HCT116 (cell line): ENCODE measurements at regions not wholly inside any gene's neighbourhood (a gene's known extent, or its start where the extent isn't known, plus 50 kb on each side); places are given as distances from the start of the nearest gene placed in this dataset.

Experiments used
- ATAC-seq: fragments of 200-7000 bp; cut with Tn5 transposase; 2 replicates; pipeline ENCODE4 v1.9.1; 2020; ENCODE audit warnings: mild to moderate bottlenecking, moderate library complexity
- BruUV-seq: library from RNA; stranded (reverse); fragments of 400-500 nt; replicated peaks from 2 replicates; lab custom pipeline; 2021; lab: Mats Ljungman, UMichigan
- CTCF ChIA-PET: fragments of 300-600 bp; sonication (Branson Sonifier 250); formaldehyde crosslinking; loops from one replicate; lab custom pipeline; 2021; ENCODE audit warnings: antibody characterized with exemption; lab: Charles Lee
- POLR2A ChIA-PET: fragments of 300-600, 350-600 bp; sonication (Branson Sonifier 250); formaldehyde crosslinking; loops from one replicate; lab custom pipeline; 2021; ENCODE audit warnings: antibody characterized with exemption; lab: Charles Lee
- RAD21 ChIA-PET, 2 experiments: fragments of 300-600 bp; sonication (Branson Sonifier 250); formaldehyde crosslinking; loops; one replicate each; lab custom pipeline; 2023; ENCODE audit warnings: low total read pairs in 2 of 2; ENCODE audit not compliant: uncharacterized antibody in 2 of 2, unreplicated experiment in 2 of 2, low non-redundant PET in 1 of 2; lab: Charles Lee
- DNase-seq: peaks from one replicate; pipeline ENCODE4 v3.0.0-alpha.2; 2010; ENCODE audit warnings: low read depth, low spot score
- H2AFZ ChIP-seq: fragments of 200-600 bp; shearing (Covaris generic), sonication (generic); 2 replicates; pipeline ENCODE4 v1.6.1; 2017; ENCODE audit warnings: low read depth, mixed run types, mixed read lengths, antibody characterized with exemption, low read length; ENCODE audit not compliant: poor library complexity, severe bottlenecking
- H3K27ac ChIP-seq: 2 replicates; pipeline ENCODE4 v1.5.1; 2012; ENCODE audit warnings: low read depth, low read length
- H3K27me3 ChIP-seq: fragments of 200-600 bp; sonication (generic); 2 replicates; pipeline ENCODE4 v1.6.1; 2016; ENCODE audit warnings: mixed run types, low read length, mixed read lengths; ENCODE audit not compliant: insufficient read depth
- H3K36me3 ChIP-seq, 2 experiments: fragments of 200-500 bp in 1 of 2; fragments of 200-600 bp in 1 of 2; sonication (Bioruptor generic) in 1 of 2; sonication (generic) in 1 of 2; 2 replicates each; pipeline versions ENCODE4 v1.5.1 to v1.6.1; 2014 to 2016; ENCODE audit warnings: low read length in 2 of 2, inconsistent platforms in 1 of 2, mixed read lengths in 1 of 2, mixed run types in 1 of 2; ENCODE audit not compliant: insufficient read depth in 2 of 2, control insufficient read depth in 1 of 2
- H3K4me1 ChIP-seq, 2 experiments: fragments of 200-600 bp in 1 of 2; sonication (generic) in 1 of 2; 2 replicates each; pipeline versions ENCODE4 v1.5.1 to v1.6.1; 2012 to 2017; ENCODE audit warnings: low read length in 2 of 2, inconsistent platforms in 1 of 2, mild to moderate bottlenecking in 1 of 2, mixed read lengths in 1 of 2, mixed run types in 1 of 2, moderate library complexity in 1 of 2; ENCODE audit not compliant: insufficient read depth in 2 of 2, control insufficient read depth in 1 of 2
- H3K4me2 ChIP-seq: fragments of 200-600 bp; sonication (generic); 2 replicates; pipeline ENCODE4 v1.6.1; 2017; ENCODE audit warnings: mixed run types, low read length, mixed read lengths
- H3K4me3 ChIP-seq, 2 experiments: fragments of 200-600 bp in 1 of 2; sonication (generic) in 1 of 2; replicated peaks in 1 of 2; 2 replicates each; pipeline ENCODE4 v1.5.1; 2011 to 2016; ENCODE audit warnings: low read length in 2 of 2, control low read depth in 1 of 2, low read depth in 1 of 2, mild to moderate bottlenecking in 1 of 2, mixed read lengths in 1 of 2, mixed run types in 1 of 2
- H3K79me2 ChIP-seq: fragments of 200-600 bp; sonication (generic); 2 replicates; pipeline ENCODE4 v1.6.1; 2017; ENCODE audit warnings: mild to moderate bottlenecking, mixed run types, low read length, moderate library complexity, mixed read lengths; ENCODE audit not compliant: insufficient read depth
- H3K9ac ChIP-seq: fragments of 200-600 bp; sonication (generic); 2 replicates; pipeline ENCODE4 v1.6.1; 2016; ENCODE audit warnings: low read length, mixed read lengths
- H3K9me2 ChIP-seq: fragments of 200-600 bp; sonication (generic), shearing (Covaris generic); 2 replicates; pipeline ENCODE4 v1.6.1; 2017; ENCODE audit warnings: mixed run types, mild to moderate bottlenecking, moderate library complexity; ENCODE audit not compliant: insufficient read depth
- H3K9me3 ChIP-seq, 2 experiments: fragments of 200-500 bp in 1 of 2; fragments of 200-600 bp in 1 of 2; sonication (Bioruptor generic) in 1 of 2; sonication (generic) in 1 of 2; 2 replicates each; pipeline ENCODE4 v1.6.1; 2014 to 2017; ENCODE audit warnings: low read length in 2 of 2, mixed read lengths in 2 of 2, inconsistent platforms in 1 of 2, low read depth in 1 of 2, mild to moderate bottlenecking in 1 of 2, mixed run types in 1 of 2, moderate library complexity in 1 of 2; ENCODE audit not compliant: control insufficient read depth in 1 of 2, insufficient read depth in 1 of 2
- H4K20me1 ChIP-seq: fragments of 200-600 bp; sonication (generic), shearing (Covaris generic); 2 replicates; pipeline ENCODE4 v1.6.1; 2017; ENCODE audit warnings: mixed run types, mild to moderate bottlenecking, moderate library complexity; ENCODE audit not compliant: insufficient read depth
- ATF3 ChIP-seq: IDR thresholded peaks from 2 replicates; pipeline ENCODE4 v1.6.1; 2012
- CBX3 ChIP-seq: IDR thresholded peaks from 2 replicates; pipeline ENCODE4 v1.6.1; 2012; ENCODE audit warnings: low read depth
- ELF1 ChIP-seq: IDR thresholded peaks from 2 replicates; pipeline ENCODE4 v1.6.1; 2012; ENCODE audit warnings: low read depth, borderline replicate concordance
- EZH2 ChIP-seq: fragments of 200-600 bp; sonication (generic); IDR thresholded peaks from 2 replicates; pipeline ENCODE4 v1.6.1; 2017; ENCODE audit warnings: antibody characterized with exemption, mixed run types
- EZH2phosphoT487 ChIP-seq: fragments of 200-600 bp; IDR thresholded peaks from 2 replicates; pipeline ENCODE4 v1.6.1; 2018; ENCODE audit warnings: antibody characterized with exemption, borderline replicate concordance
- FOSL1 ChIP-seq: IDR thresholded peaks from 2 replicates; pipeline ENCODE4 v1.6.1; 2012; ENCODE audit warnings: low read depth
- JUND ChIP-seq: IDR thresholded peaks from 2 replicates; pipeline ENCODE4 v1.6.1; 2012
- MAX ChIP-seq: IDR thresholded peaks from 2 replicates; pipeline ENCODE4 v1.6.1; 2012
- POLR2AphosphoS5 ChIP-seq: IDR thresholded peaks from 2 replicates; pipeline ENCODE4 v1.6.1; 2011; ENCODE audit warnings: mild to moderate bottlenecking, low read depth, low read length, moderate library complexity
- RAD21 ChIP-seq: IDR thresholded peaks from 2 replicates; pipeline ENCODE4 v1.6.1; 2012; ENCODE audit warnings: low read depth, mild to moderate bottlenecking
- SIN3A ChIP-seq: IDR thresholded peaks from 2 replicates; pipeline ENCODE4 v1.6.1; 2012; ENCODE audit warnings: low read depth
- SP1 ChIP-seq: IDR thresholded peaks from 2 replicates; pipeline ENCODE4 v1.6.1; 2012; ENCODE audit warnings: low read depth
- SRF ChIP-seq: IDR thresholded peaks from 2 replicates; pipeline ENCODE4 v1.6.1; 2012; ENCODE audit warnings: low read depth
- TCF7L2 ChIP-seq: IDR thresholded peaks from 2 replicates; pipeline ENCODE4 v1.7.0; 2011; ENCODE audit warnings: borderline replicate concordance, inconsistent platforms; ENCODE audit not compliant: insufficient read depth, insufficient read length; ENCODE audit errors: extremely low read depth
- YY1 ChIP-seq: IDR thresholded peaks from 2 replicates; pipeline ENCODE4 v1.6.1; 2011; ENCODE audit warnings: low read length, low read depth, moderate library complexity, mild to moderate bottlenecking; ENCODE audit not compliant: insufficient replicate concordance; ENCODE audit errors: extremely low read depth
- ZFX ChIP-seq: fragments of 450-650 bp; IDR thresholded peaks from 2 replicates; pipeline ENCODE4 v1.6.1; 2017
- intact Hi-C: fragments of 100-400 bp; cut with micrococcal nuclease; formaldehyde crosslinking; loops from 2 replicates; pipeline ENCODE4 v1.10.0; 2022
- TF ChIP-seq, protein P1 (sequence below), 3 experiments: fragments of 200-600 bp in 1 of 3; sonication (generic) in 1 of 3; IDR thresholded peaks in 2 of 3; conservative IDR thresholded peaks in 1 of 3; 2 replicates each; pipeline ENCODE4 v1.5.1; 2012 to 2017; ENCODE audit warnings: low read depth in 2 of 3, low read length in 2 of 3, antibody characterized with exemption in 1 of 3, borderline replicate concordance in 1 of 3, control low read depth in 1 of 3, mild to moderate bottlenecking in 1 of 3, mixed read lengths in 1 of 3, mixed run types in 1 of 3, moderate library complexity in 1 of 3; ENCODE audit not compliant: insufficient read depth in 1 of 3

- TF ChIP-seq RAD21, result no peak
Observed at GRCh38 chr4:63440236-63440635, 969.0 kb downstream of the TECRL start (continued).

- BruUV-seq, result no TSS peak
- TF ChIP-seq EZH2phosphoT487 (no peak), FOSL1 (no peak), SIN3A (no peak), ATF3 (no peak), ZFX (no peak), YY1 (no peak), MAX (no peak), SP1 (no peak), TCF7L2 (no peak), ELF1 (no peak), JUND (no peak), CBX3 (no peak), EZH2 (no peak), SRF (no peak), POLR2AphosphoS5 (no peak)
- TF ChIP-seq, protein P1, sequence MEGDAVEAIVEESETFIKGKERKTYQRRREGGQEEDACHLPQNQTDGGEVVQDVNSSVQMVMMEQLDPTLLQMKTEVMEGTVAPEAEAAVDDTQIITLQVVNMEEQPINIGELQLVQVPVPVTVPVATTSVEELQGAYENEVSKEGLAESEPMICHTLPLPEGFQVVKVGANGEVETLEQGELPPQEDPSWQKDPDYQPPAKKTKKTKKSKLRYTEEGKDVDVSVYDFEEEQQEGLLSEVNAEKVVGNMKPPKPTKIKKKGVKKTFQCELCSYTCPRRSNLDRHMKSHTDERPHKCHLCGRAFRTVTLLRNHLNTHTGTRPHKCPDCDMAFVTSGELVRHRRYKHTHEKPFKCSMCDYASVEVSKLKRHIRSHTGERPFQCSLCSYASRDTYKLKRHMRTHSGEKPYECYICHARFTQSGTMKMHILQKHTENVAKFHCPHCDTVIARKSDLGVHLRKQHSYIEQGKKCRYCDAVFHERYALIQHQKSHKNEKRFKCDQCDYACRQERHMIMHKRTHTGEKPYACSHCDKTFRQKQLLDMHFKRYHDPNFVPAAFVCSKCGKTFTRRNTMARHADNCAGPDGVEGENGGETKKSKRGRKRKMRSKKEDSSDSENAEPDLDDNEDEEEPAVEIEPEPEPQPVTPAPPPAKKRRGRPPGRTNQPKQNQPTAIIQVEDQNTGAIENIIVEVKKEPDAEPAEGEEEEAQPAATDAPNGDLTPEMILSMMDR (IDR thresholded peaks at IDR 0.05 in 2 of 3, conservative IDR thresholded peaks at IDR 0.05 in 1 of 3; ENCODE audit: borderline replicate concordance in 1 of 3, insufficient read depth in 1 of 3, low read depth in 2 of 3, low read length in 2 of 3), result no peak
- intact Hi-C loops, result no loop called here
Observed at GRCh38 chr4:63430105-63430504, 979.1 kb downstream of the TECRL start.

More at GRCh38 chr4:63430105-63430504, 979.1 kb downstream of the TECRL start:
- RAD21 ChIA-PET, result no interaction called here
- H3K27ac ChIP-seq, result no peak overlapping the region
- DNase-seq (no peak), ATAC-seq (no peak)
- no peak overlapping the region for H3K4me3 ChIP-seq
- no peaks in the 10 kb centered on the region for H4K20me1 ChIP-seq
- H2AFZ ChIP-seq, result no peak overlapping the region
- no peaks in the 10 kb centered on the region for H3K9me2 ChIP-seq
- H3K9me3 ChIP-seq, result peaks cover 0 to 15% of the 10 kb centered on the region in 2 experiments; a peak in 2 of 4 replicates
- CTCF ChIA-PET, result no interaction called here
- no peaks in the 10 kb centered on the region for H3K79me2 ChIP-seq
- H3K4me2 ChIP-seq, result no peak overlapping the region
- no peaks in the 10 kb centered on the region for H3K36me3 ChIP-seq
- no peaks in the 10 kb centered on the region for H3K27me3 ChIP-seq
- POLR2A ChIA-PET, result no interaction called here
- H3K9ac ChIP-seq, result no peak overlapping the region
- H3K4me1 ChIP-seq, result no peaks in the 10 kb centered on the region
